Stimulated activated CD4-positive, alpha-beta T cell treated with anti-CD3 and anti-CD28 coated beads, Interleukin-15, amount 100 ng/mL, for 48 hours (primary cell): ENCODE measurements at regions not wholly inside any gene's neighbourhood (a gene's known extent, or its start where the extent isn't known, plus 50 kb on each side); places are given as distances from the start of the nearest gene placed in this dataset.
A peak's percentile ranks its signal among the peaks of the same experiment; 100 is the strongest.
"Not testable (repeated sequence)": the region's sequence is repeated elsewhere in the genome, so short reads cannot be mapped to it uniquely, and the experiment has no call there.

ENCODE experiments used
- DNase-seq, 2 donors: peaks; one replicate each; pipeline ENCODE4 v3.0.0-alpha.2; 2020; ENCODE audit warnings: low read depth in 2 of 2

DNA sequence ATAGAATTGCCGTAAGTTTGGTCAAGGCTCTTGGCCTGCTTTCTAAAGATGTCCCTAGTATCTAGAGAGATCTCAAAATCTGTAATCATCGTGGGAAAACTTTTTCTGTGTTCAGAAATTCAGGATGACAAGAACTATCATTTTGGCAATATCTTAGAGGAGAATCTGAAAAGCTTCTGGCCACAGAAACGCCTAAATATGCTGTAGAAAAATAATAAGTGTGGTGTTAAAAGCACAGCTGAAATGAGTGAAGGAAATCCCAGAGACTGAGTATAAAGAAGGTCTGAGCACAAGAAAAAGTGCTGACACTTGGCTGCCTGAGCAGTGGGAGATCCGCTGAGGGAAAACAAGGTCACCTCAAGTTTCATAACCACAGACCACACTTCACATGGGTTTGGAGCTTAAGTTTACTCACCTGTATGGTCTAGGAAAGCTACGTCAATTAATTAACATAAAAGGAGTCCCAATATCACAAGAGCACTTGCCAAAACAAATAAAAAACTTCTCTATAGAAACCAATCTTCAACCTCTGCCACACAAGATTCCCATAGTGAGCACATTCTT lies 235.2 kb upstream of the IRF2BP2 start:
- peak in 1 of 2 donors; percentile 33 for DNase-seq

DNA sequence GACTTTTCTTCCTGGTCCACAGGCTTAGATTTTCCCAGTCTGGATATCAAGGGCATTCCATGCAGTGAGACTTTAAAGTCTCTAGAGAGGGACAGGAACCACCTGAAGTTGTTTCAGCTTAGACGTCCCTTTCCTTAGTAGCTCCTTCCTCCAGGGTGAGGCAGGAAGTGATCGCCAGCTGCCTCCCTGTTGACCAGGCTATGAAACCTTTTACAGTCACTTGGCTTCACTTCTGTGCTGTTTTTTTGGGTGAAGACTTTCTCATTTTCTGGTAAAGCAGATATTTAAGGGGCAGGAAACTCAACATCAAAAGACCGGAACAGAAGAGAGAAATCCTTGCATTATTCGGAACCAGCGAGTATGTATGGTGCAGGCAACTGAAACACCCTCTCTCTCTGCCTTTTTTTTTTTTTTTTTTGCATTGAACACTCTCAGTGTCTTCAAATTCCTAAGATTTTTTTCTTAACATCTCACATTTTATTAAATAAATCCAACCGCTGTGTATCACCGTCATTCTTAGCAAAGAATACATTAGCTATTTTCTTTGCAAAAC lies 234.6 kb upstream of the IRF2BP2 start:
- DNase-seq: no peak

DNA sequence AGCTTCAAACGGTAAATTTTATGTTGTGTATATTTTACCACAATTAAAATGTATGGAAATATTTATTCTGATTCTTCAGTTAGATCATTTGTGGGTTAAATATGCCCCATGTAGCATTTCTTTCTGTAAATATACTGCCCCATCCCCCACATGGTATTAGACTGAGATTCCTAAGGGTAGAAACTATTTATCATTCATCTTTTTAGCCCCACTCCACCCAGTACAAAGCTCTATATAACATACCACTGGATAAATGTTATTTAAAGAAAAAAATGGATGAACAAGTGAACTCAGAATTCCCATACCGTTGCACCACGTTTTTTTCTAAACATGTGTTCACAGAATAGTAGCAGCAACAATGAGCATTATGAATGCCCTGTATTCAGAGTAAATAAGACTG lies 234.0 kb upstream of the IRF2BP2 start:
- no peak for DNase-seq

DNA sequence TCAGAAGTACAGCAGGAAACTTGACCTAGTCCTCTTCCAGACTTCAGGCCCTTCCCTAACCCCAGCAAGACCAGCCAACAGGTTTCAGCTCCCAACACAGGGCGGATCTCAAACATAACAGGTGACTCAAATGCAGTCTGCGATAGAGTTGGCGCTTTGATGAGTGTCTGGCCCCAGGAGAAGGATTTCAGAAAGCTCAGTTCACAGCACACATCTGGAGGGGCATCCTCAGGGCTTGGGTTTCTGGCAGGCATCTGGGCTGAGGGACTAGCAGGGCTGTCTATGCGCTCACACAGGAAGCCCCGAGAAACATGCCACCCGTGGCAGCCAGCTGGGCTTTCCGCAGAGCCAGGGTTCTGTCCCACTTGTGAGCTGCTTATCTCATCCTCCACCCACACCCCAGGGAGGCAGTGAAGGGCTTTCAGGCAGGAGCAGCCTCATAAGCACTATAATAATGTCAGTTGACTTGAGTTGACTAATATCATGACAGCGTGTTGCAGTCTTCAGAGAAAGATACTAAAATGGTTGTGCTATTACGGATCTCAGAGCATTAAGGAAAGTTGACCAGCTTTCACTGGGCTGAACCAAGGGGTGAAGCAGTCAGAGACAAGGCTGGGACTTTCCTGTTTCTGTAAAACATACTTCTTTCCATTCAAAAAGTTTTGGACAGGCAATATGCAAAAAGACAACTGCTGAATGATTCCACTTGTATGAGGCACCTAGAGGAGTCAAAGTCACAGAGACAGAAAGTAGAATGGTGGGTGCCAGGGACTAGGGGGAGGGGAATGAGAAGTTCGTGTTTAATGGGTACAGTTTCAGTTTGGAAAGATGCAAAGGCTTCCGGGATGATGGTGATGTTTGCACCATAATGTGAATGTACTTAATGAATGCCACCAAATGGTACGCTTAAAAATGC lies 233.0 kb upstream of the IRF2BP2 start:
- DNase-seq: peak; percentile 79 to 84

DNA sequence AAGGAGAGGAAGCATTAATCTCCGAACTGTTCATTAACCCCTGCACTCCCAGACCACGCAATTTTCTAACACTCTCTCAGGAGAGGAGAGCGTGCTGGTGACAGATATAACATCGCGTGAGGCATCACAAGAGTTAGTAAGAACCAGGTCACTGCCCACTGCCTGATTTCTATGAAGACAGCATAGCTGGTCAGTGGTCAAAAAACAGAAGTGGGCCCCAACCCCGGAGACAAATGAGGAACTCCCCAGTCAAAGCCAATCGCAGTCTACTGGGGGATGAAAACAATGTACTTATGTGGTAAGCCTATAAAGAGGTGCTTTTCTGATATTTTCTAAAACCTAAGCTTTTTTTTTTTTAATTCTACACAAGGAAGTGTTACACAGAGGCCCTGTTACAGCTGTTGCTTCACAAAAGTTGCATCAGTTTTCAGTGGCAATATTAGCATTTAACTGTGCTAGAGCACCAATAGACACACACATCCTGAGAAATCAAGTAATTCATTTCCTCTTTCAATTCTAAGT lies 231.8 kb upstream of the IRF2BP2 start:
- no peak for DNase-seq

DNA sequence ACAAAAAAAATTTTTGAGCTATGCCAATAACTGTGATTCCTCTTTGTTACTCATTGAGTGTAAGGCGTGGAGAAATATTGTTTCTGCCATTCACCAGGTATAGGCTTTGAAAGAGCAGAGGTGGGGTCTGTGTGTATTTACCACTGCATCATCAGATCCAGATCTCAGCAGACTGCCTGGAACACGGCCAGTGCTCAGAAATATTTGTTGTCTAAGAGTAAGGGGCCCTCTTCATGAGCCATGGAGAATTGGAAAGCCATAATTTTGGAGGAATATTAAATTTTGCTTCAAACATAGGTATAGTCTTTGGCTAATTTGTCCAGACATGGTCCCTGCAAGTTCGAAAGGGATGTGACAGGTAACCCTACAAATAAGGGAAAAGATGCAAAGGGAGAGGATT lies 231.3 kb upstream of the IRF2BP2 start:
- no peak for DNase-seq

DNA sequence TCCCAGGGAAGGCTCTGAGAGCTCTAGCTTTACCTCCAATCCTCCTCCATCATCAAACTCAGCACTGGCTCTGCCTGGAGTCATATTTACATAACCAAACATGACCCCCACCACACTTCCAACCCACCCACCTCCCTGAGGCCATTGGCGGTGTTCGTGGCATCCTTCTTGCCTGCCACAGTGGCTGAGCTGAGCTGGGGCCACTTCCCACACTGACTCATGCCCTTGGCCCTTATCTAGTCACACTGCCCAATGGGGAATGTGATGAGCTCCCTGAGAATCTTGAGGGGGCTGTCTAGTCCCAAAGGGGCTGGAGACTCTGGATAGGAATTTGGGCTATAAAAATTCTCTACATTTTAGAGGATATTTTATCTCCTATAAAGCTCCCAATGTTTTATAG lies 230.9 kb upstream of the IRF2BP2 start:
- no peak for DNase-seq

DNA sequence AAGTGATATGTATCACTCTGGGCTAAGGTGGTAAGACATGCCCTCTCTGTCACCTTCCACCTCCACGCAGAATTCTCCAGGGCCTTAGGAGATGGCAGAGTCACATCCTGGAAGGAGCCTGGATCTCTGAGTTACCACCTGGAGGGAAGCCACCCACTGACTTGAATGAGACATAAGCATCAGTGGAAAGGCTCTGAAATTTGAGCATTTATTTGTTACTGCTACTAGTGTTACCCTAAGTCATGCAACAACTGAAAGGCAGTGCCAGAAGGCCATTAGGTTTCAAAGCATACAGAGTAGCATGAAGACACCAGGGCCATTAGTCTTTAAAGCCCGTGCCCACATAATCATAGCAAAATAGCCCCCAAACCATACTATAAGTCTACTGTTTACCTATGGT lies 230.3 kb upstream of the IRF2BP2 start:
- DNase-seq: no peak

DNA sequence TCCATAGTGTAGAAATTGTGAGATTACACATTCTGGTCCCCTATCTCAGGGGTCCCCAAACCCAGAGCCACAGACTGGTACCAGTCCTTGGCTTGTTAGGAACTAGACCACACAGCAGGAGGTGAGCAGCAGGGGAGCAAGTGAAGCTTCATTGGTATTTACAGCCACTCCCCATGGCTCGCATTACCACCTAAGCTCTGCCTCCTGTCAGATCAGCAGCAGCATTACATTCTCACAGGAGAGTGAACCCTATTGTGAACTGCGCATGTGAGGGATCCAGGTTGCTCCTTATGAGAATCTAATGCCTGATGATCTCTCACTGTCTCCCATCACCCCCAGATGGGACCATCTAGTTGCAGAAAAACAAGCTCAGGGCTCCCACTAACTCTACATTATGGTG lies 229.7 kb upstream of the IRF2BP2 start:
- no peak for DNase-seq

DNA sequence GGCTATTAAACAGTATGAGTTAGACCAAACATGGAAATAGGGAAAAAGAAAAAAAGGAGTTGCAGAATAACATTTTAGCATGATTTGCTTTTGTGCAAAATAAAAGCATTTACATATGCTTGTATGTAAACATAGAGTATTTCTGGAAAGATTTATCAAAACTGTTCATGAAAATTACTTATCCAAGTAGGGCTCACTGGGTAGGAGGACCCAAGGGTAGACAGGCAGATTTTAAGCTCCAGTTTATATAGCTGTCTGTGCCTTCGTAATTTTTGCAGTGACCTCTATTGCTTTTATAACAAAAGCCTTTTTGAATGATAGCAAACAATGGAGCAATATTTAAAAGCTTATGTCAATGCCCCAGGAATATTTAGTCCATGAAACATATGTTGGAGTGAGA lies 228.8 kb upstream of the IRF2BP2 start:
- DNase-seq: no peak

DNA sequence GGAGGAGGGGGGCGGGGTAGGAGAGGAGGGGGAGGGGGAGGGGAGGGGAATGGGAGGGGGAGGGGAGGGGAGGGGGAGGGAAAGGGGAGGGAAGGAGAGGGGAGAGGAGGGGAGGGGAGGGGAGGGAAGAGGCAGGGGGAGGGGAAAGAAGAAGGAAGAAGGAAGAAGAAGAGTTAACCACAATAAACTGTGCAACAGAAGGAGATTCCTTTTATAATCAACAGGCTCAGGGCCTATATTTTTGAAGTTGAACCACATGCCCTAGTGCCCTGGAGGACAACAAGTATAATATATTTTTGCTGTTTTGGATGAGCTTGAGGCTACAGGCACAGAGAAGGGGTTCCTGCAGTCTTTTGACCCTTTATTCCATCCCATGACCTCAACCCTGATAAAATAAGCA lies 228.2 kb upstream of the IRF2BP2 start:
- no peak for DNase-seq

DNA sequence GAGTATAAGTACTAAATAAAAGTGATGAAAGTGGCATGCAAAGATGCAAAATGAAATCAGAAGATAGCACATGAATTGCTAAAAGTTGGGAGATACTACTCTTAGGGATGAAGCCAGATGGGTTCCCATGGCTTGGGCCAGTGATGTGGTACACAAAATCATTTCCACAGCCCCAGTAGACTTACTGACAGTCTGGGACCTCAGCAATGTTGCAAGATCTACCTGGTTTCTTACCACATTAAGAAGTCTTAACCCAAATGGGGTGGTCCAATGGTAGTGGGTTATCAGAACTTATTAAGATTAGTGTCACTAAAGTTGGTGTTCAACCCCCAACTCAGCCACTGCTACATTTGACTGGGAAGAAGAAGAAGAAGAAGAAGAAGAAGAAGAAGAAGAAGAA lies 227.7 kb upstream of the IRF2BP2 start:
- DNase-seq: no peak

DNA sequence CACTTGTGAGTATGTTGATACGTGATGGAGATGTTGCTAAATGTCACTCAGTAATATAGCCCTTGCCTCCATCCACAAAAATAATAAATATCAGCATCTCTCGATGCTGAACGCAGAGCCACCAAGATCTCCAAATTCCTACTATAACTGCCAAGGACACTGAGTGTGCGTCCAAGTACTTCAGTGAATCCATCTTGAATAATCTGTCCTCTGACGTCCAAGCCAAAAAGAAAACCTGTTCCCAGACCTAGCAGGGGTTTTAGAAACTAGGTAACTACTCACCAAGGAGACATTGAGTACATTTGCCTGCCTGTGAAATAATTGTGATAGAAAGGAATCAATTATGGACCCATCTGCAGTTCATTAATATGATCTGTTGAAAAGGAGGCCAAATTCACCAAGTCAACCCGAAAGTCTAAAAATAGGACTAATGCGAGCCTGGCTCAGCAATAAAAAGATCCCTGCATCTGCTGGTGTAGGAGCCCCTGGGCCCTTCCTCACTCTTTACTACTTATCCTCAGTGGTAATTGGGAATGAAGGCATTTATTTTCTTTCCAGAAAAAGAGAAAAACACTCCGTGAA lies 226.9 kb upstream of the IRF2BP2 start:
- DNase-seq: no peak

DNA sequence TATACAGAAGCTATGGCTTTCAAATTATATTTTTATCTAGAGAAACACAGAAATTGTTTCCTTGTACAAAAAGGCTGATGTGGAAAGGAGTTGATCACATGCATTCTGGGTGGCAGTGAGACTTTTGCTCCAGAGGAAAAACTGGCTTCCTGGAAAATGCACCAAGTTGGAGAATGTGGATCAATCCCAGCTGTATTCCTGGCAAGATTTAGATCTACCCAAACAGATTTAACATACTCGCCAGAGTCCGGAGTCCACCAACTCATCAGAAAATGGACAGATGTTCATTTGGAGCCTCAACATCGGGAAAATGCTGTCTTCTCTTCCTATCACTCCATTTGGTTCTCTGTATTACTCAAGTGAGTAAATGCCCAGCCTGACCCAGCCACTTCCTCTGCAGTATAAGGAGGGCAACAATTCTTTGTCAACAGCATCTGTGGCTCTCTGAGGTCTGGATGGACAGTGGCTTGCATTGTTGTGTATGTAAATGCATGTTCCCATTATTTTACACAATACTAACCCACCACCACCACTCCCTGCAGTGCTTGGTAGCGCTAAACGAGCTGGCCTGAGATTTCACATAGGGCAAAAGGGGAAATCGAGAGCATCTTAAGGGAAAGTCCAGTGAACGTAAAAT lies 226.2 kb upstream of the IRF2BP2 start:
- no peak for DNase-seq

DNA sequence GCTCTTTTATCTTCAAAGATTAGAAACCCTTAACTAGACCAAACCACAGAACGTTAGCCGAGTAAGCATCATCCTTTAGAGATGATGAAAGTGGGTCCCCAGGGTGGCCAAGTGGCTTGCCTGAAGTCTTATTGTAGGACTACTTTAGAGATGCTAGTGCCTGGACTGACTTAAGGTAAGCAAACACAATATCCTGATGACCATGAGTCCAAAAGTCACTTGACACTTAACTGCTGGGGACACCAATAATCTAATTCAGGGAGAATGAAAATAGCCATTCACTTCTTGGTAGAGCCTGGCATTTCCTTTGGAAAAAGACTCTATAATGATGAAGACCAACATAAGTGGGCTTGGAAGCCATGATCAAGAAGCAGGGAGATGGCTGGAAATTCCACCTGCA lies 225.3 kb upstream of the IRF2BP2 start:
- DNase-seq: no peak

DNA sequence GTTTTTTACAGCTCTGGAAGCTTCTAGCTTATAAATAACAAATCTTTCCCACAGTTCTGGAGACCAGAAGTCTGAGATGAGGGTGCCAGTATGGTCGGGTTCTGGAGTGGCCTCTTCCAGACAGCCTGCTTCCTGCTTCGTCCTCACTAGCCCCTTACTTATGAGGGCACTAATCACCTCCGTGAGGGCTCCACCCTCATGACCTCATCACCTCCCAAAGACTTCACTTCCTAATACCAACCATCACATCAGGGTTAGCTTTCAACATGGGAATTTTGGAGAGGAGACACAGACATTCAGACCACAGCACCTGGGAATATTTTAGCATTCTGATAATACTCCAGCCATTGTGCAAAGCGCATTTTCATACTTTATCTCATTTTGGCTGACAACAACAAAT lies 223.7 kb upstream of the IRF2BP2 start:
- no peak for DNase-seq

DNA sequence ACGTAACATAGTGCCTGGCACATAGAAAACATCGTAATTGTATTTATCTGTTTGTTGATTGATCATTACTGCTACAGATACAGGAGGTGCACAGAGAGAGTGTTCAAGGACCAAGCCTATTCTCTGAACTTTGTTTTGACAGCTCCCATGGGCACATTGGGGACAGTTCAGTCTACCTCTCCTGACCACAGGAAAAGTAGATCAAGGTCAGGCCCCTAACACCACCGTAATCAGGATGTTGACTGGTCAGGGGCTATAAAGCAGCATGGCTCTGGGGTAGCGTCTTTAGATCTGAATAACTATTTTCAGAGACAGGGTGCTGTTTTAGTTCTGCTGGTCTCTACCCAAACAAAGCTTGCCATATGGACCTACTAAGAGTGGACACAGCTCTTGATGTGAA lies 223.1 kb upstream of the IRF2BP2 start:
- no peak for DNase-seq

DNA sequence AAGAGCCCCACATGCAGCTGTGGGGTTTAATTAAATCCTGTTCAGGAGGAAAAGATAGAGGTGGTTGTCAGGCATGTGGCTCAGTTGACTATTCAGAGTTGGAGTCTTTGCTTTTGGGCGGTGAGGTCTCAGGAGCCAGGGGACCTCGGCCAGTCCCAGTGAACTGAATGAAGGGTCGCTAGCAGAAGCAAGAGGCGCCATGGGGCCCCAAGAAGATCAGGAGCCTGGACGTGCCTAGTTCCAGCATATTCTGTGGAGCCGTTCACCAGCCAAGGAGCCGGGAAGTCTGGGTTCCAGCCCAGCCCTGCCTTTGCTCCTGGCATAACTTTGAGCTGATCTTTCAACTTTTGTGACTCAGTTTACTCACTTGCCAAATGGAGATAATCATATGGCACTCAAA lies 217.7 kb upstream of the IRF2BP2 start:
- no peak for DNase-seq

DNA sequence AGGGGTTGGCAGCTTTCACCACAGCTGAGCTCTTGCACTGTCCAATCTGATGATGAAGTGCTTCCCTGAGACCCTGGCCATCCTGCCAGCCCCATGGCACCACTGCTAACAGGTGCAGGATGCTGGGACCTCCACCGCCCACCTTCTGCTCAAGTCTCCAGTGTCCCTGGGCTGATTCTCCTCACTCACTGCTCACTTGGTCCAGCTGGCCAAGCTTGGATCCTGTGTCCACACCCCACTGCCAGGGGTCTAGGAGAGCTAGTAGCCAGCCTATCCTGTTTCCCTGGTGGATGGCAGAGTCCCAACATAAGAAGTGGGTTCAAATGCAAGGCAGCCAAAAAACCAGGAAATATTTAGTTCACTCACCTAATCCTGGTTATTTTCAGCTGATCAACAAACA lies 217.2 kb upstream of the IRF2BP2 start:
- no peak for DNase-seq

DNA sequence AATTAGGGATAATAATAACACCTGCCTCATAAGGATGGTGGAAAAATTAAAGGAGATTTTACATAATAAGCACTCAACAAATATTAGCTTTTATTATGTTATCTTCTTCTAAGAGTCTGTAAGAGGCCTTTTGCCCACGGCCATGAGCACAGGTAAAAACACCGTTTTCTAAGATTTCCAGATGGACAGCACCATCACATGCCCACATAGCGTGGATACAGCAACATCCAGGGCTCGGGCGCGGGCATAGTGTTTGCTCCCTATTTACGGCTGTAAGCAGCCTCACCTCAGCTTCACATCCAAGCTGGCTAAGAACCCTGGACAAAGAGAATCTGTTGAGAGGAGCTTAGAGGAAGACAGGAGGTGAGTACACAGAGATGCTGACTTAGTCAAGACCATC lies 216.4 kb upstream of the IRF2BP2 start:
- no peak for DNase-seq

DNA sequence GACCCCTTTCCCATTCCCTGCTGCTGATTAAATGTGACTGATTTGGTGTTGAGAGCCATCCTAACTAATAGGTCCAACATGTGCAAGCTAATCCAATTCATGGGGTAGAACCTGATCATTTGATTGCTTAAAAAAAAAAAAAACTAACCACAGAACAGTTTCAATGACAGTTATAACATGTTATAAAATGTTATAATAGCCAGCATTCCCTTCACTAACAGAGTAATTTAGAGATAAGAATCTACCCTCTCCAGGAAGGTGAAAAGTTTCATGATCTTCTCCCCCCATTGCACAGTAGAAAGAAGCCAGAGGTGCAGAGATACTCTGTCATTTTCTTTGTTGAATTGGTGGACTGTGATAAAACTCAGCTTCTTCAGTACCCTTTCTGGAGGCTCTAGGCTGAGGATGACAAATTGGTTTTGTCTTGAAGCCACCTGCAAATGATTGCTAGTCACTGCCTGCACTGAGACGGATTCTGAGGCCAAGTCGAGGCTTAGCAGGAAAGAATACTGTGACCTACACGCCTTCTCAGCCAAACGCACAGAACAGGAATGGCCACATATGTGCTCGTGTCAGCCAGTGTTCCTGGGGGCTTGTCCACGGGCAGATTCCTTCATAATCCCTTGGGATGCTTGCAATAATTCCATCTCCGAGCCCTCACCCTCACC lies 215.7 kb upstream of the IRF2BP2 start:
- no peak for DNase-seq

DNA sequence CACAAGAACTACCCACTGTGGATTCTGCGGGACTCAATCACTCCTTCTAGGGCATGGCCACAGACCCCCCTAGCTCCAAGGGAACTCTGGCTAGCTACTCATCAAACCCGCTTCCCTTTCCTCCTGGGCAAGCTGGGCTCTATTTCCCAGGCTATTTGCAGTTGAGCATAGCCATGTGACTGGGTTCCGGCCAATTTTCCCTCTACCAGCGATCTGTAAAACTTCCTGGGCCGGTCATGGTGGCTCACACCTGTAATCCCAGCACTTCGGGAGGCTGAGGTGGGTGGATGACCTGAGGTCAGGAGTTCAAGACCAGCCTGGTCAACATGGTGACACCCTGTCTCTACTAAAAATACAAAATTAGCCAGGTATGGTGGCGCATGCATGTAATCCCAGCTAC lies 214.9 kb upstream of the IRF2BP2 start:
- DNase-seq: not testable (repeated sequence)
